HL-60 (cell line): ENCODE measurements at regions not wholly inside any gene's neighbourhood (a gene's known extent, or its start where the extent isn't known, plus 50 kb on each side); places are given as distances from the start of the nearest gene placed in this dataset.

ENCODE experiments used
- DNase-seq, 2 experiments: peaks; one replicate each; pipeline ENCODE4 v3.0.0-alpha.2; 2010 to 2020; ENCODE audit warnings: low read depth in 1 of 2, low spot score in 1 of 2
- H3K27ac ChIP-seq: fragments of 250-450 bp; sonication (Bioruptor Pico); replicated peaks from 2 replicates; pipeline ENCODE4 v1.5.1; 2020; ENCODE audit warnings: mild to moderate bottlenecking, moderate library complexity
- H3K27me3 ChIP-seq: fragments of 250-450 bp; sonication (Bioruptor Pico); 2 replicates; pipeline ENCODE4 v1.5.1; 2021; ENCODE audit warnings: mild to moderate bottlenecking, moderate library complexity; ENCODE audit not compliant: insufficient read depth, poor library complexity, severe bottlenecking
- H3K4me3 ChIP-seq: replicated peaks from 2 replicates; pipeline ENCODE4 v1.5.1; 2011; ENCODE audit warnings: mild to moderate bottlenecking, control low read depth, low read length; ENCODE audit not compliant: insufficient read depth
- CTCF ChIP-seq: IDR thresholded peaks from one replicate; pipeline ENCODE4 v1.5.1; 2011; ENCODE audit warnings: low read length, control low read depth, inconsistent platforms; ENCODE audit not compliant: insufficient read depth
- GABPA ChIP-seq: IDR thresholded peaks from 2 replicates; pipeline ENCODE4 v1.6.1; 2012; ENCODE audit warnings: low read depth
- POLR2AphosphoS5 ChIP-seq: IDR thresholded peaks from 2 replicates; pipeline ENCODE4 v1.6.1; 2012; ENCODE audit warnings: low read depth
- REST ChIP-seq: IDR thresholded peaks from 2 replicates; pipeline ENCODE4 v1.6.1; 2012; ENCODE audit warnings: low read depth; ENCODE audit not compliant: insufficient replicate concordance
- SPI1 ChIP-seq: IDR thresholded peaks from 2 replicates; pipeline ENCODE4 v1.6.1; 2012; ENCODE audit warnings: low read depth, mild to moderate bottlenecking, borderline replicate concordance

- no peaks in the 10 kb centered on the region for H3K27me3 ChIP-seq
- H3K4me3 ChIP-seq = no peak overlapping the region
- TF ChIP-seq CTCF (no peak), SPI1 (no peak), REST (no peak), GABPA (no peak), POLR2AphosphoS5 (no peak)
- DNase-seq = no peak
- H3K27ac ChIP-seq = no peak overlapping the region
Measured at GRCh38 chr7:111668711-111669110, 106.4 kb upstream of the IMMP2L start.

DNA sequence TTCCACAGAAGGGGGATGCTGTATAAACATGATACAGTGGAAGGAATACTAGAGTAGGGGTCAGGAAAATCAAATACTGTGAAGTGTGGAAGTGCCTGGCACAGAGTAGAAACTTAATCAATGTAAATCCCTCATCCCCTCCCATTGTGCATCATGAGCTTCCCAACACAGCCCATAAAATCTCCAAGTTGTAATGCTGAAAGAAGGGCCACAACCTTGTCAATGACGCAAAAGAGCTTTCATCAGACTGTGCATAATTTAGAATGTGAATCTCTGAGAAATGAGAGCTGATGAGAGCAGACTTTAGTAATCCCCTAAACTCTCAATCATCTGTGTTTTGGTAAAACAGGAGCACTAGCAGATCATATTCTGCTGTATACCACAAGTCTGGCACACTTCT lies 105.2 kb upstream of the IMMP2L start:
- no peak for DNase-seq
- TF ChIP-seq POLR2AphosphoS5 = no peak
- TF ChIP-seq GABPA = no peak
- TF ChIP-seq CTCF = no peak
- TF ChIP-seq SPI1 = no peak
- TF ChIP-seq REST = no peak
- no peak overlapping the region for H3K4me3 ChIP-seq
- H3K27ac ChIP-seq = no peak overlapping the region
- no peaks in the 10 kb centered on the region for H3K27me3 ChIP-seq

DNA sequence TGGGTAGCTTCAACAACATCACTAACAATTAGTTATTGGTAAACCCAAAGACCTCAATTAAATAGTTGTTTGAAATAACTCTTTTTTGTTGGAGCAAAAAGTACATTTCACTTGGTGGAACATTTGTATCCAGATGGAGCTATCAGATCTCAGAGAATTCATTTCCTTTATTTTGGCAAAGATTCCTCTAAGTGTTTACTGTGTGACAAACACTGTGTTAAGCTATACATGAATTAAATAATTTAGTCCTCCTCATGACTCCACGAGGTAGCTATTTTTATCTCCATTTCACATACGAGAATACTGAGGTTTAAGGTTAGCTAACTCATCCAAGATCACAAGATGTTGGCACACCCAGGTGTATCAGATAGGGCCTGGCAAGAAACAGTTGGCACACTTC lies 104.0 kb upstream of the IMMP2L start:
- no peak for DNase-seq
- TF ChIP-seq REST (no peak), CTCF (no peak), SPI1 (no peak), POLR2AphosphoS5 (no peak), GABPA (no peak)
- Histone ChIP-seq H3K4me3 (no peak overlapping the region), H3K27ac (no peak overlapping the region), H3K27me3 (no peaks in the 10 kb centered on the region)
